ENCODE measurements at regions not wholly inside any gene's neighbourhood (a gene's known extent, or its start where the extent isn't known, plus 50 kb on each side); places are given as distances from the start of the nearest gene placed in this dataset.

DNA sequence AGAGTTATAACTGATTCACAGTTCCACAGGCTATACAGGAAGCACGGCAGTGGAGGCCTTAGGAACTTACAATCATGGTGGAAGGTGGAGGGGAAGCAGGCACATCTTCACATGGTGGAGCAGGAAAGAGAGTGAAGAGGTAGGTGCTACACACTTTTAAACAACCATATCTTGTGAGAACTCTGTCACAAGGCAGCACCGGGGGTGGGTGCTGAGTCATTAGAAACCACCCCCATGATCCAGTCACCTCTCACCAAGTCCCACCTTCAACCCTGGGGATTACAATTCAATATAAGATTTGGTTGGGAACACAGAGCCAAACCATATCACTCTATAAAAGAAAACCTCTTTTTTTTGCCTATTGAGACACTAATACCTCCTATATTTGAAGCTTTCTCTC, 1108.5 kb upstream of the CDH2 start:
- TF ChIP-seq, protein P1, sequence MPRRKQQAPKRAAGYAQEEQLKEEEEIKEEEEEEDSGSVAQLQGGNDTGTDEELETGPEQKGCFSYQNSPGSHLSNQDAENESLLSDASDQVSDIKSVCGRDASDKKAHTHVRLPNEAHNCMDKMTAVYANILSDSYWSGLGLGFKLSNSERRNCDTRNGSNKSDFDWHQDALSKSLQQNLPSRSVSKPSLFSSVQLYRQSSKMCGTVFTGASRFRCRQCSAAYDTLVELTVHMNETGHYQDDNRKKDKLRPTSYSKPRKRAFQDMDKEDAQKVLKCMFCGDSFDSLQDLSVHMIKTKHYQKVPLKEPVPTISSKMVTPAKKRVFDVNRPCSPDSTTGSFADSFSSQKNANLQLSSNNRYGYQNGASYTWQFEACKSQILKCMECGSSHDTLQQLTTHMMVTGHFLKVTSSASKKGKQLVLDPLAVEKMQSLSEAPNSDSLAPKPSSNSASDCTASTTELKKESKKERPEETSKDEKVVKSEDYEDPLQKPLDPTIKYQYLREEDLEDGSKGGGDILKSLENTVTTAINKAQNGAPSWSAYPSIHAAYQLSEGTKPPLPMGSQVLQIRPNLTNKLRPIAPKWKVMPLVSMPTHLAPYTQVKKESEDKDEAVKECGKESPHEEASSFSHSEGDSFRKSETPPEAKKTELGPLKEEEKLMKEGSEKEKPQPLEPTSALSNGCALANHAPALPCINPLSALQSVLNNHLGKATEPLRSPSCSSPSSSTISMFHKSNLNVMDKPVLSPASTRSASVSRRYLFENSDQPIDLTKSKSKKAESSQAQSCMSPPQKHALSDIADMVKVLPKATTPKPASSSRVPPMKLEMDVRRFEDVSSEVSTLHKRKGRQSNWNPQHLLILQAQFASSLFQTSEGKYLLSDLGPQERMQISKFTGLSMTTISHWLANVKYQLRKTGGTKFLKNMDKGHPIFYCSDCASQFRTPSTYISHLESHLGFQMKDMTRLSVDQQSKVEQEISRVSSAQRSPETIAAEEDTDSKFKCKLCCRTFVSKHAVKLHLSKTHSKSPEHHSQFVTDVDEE (CRISPR knock-in tag; IDR thresholded peaks at IDR 0.05) = no peak
- TF ChIP-seq ISL1 (CRISPR knock-in tag; IDR thresholded peaks at IDR 0.05) (no peak), GLIS3 (CRISPR knock-in tag; IDR thresholded peaks at IDR 0.05) (no peak), ZNF8 (CRISPR knock-in tag; IDR thresholded peaks at IDR 0.05) (no peak), PATZ1 (CRISPR knock-in tag; IDR thresholded peaks at IDR 0.05; ENCODE audit: borderline replicate concordance) (no peak), RARB (CRISPR knock-in tag; IDR thresholded peaks at IDR 0.05) (no peak), CSDC2 (CRISPR knock-in tag; IDR thresholded peaks at IDR 0.05) (no peak), ESRRG (CRISPR knock-in tag; IDR thresholded peaks at IDR 0.05) (no peak), ZNF565 (CRISPR knock-in tag; conservative IDR thresholded peaks at IDR 0.05; ENCODE audit: low read depth) (no peak), ZNF70 (CRISPR knock-in tag; IDR thresholded peaks at IDR 0.05) (no peak), ZFP30 (CRISPR knock-in tag; IDR thresholded peaks at IDR 0.05) (no peak), CREB5 (CRISPR knock-in tag; IDR thresholded peaks at IDR 0.05; ENCODE audit: low read depth) (no peak), ZC3H10 (CRISPR knock-in tag; IDR thresholded peaks at IDR 0.05) (no peak), OSR1 (CRISPR knock-in tag; IDR thresholded peaks at IDR 0.05) (no peak)
- ATAC-seq = no peak

DNA sequence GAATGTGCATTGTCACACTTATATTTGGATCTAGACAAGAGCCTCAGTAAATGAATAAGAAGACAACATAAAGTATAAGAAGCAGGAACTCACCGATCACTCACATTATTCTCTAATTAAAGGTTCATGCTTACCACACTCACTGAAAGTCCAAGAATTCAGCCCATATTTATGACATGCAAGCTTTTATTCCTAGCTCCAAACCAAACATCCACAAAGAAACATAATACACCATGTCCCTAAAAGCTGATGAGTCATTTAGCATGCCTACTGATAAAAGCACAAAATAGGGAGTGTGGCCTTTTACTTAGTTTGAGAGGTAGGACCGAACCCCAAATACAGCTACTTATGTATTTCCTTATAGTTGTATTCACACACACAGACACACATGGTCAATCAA, 1094.6 kb upstream of the CDH2 start:
- ATAC-seq = no peak
- TF ChIP-seq TOX (CRISPR knock-in tag; IDR thresholded peaks at IDR 0.05; ENCODE audit: borderline replicate concordance) = no peak
- TF ChIP-seq RARB (CRISPR knock-in tag; IDR thresholded peaks at IDR 0.05) = no peak
- TF ChIP-seq, protein P2, sequence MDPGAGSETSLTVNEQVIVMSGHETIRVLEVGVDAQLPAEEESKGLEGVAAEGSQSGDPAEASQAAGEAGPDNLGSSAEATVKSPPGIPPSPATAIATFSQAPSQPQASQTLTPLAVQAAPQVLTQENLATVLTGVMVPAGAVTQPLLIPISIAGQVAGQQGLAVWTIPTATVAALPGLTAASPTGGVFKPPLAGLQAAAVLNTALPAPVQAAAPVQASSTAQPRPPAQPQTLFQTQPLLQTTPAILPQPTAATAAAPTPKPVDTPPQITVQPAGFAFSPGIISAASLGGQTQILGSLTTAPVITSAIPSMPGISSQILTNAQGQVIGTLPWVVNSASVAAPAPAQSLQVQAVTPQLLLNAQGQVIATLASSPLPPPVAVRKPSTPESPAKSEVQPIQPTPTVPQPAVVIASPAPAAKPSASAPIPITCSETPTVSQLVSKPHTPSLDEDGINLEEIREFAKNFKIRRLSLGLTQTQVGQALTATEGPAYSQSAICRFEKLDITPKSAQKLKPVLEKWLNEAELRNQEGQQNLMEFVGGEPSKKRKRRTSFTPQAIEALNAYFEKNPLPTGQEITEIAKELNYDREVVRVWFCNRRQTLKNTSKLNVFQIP (CRISPR knock-in tag; IDR thresholded peaks at IDR 0.05; ENCODE audit: borderline replicate concordance, low read depth) = no peak
- TF ChIP-seq, protein P1 (CRISPR knock-in tag; IDR thresholded peaks at IDR 0.05) = no peak
- TF ChIP-seq ARNTL (CRISPR knock-in tag; IDR thresholded peaks at IDR 0.05; ENCODE audit: borderline replicate concordance, low read depth) = no peak
- no peak for TF ChIP-seq ZNF565 (CRISPR knock-in tag; conservative IDR thresholded peaks at IDR 0.05; ENCODE audit: low read depth)
- no peak for TF ChIP-seq ZC3H10 (CRISPR knock-in tag; IDR thresholded peaks at IDR 0.05)
- no peak for TF ChIP-seq CREB5 (CRISPR knock-in tag; IDR thresholded peaks at IDR 0.05; ENCODE audit: low read depth)
- no peak for TF ChIP-seq CSRNP3 (CRISPR knock-in tag; IDR thresholded peaks at IDR 0.05)
- no peak for TF ChIP-seq CSDC2 (CRISPR knock-in tag; IDR thresholded peaks at IDR 0.05)
- TF ChIP-seq SNAI2 (CRISPR knock-in tag; IDR thresholded peaks at IDR 0.05) = no peak

Data from SK-N-SH treated with all-trans-retinoic acid at 6 μM for 48 hours (cell line).